ENCODE measurements at regions not wholly inside any gene's neighbourhood (a gene's known extent, or its start where the extent isn't known, plus 50 kb on each side); places are given as distances from the start of the nearest gene placed in this dataset.
A peak's percentile ranks its signal among the peaks of the same experiment; 100 is the strongest.

- no peak for DNase-seq
Measured at GRCh38 chr21:38953516-38953915, 147.8 kb downstream of the ETS2 start.

- no peak for DNase-seq
Measured at GRCh38 chr21:38952890-38953289, 147.2 kb downstream of the ETS2 start.

DNA sequence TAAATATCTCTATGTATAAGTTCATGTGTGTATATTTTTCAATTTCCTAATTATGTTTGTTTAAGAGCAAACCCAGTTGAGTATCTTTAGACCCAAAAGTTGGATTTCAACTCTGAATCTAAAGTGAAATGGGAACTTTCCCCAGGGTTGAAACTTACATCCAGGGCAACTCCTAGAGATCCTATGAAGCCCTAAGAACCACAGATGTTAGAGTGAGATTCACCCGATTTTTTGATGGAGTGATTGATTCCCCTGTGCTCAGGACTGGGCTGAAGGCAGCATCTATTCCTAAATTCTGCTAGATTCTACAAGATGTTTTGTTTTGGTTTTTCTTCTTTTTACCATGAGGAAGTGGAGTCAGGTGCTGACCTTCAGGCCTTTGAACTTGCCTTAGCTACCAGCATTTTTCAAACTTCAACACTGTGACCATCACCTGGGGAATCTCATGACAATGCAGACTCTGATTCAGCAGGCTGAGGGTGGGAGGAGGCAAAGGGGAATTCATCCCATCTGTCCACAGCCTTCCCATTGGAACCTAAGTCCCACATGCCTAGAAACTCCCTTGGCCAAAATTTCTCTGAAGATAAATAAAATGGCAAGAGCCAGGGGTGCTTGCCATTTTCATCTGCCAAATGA, 145.5 kb downstream of the ETS2 start:
- no peak for DNase-seq

DNA sequence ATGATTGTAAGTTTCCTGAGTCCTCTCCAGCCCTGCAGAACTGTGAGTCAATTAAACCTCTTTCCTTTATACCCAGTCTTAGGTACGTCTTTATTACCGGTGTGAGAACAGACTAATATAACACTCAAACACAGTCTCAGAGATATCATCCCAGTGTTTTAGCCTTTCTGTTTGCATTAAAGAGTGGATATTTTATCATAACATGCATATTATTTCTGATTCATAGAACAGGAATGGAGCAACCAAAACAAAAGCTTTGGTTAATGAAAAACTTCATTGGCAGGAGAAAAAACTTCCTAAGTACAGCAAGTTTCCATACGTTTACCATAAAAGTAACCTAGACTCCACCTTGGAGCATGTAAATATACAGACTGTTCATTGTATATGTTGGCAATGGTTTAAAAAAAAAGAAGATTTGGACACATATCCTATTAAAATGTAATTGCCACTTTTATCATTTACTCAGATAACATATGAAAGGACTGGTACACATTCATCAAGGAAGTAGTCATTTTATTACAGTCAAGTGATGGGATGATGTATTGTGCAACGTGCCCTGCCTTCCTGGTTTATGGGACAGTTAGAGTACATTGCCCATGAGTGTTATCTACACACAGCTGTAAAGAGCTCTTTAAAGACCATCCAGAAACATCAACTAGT, 144.8 kb downstream of the ETS2 start:
- peak in 1 of 3 donors; percentile 42 for DNase-seq

- DNase-seq: no peak
Measured at GRCh38 chr21:38949070-38949380, 143.3 kb downstream of the ETS2 start.

DNA sequence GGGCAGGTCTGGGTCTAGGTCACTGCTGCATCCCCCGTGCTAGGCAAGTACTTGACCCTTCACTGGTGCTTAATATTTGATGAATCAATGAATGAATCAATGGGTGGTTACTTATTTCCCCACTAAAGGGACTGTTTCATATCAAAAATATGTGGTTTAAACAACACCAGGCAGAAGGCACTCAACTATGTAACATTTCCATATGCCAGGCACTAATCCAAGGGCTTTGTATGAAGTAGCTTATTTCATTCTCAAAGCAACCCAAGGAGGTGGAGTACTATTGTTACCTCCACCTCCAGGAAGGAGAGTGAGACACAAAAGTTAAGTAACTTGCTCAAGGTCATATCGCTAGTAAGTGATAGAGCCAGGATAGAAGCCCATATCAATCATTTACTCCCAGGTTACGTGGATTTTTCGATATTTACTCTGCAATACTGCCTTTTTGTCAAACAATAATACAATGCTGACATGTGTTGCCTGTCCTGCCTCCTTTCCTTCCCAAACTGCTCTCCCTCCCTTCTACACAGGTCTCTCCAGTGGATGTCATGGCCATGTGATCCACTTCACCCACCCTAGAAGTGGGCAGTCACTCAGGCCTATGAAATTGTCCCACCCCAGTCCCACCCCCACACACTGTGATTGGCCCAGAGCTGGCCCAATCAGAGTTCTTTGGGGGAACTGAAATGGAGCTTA, 142.8 kb downstream of the ETS2 start:
- DNase-seq: no peak

DNA sequence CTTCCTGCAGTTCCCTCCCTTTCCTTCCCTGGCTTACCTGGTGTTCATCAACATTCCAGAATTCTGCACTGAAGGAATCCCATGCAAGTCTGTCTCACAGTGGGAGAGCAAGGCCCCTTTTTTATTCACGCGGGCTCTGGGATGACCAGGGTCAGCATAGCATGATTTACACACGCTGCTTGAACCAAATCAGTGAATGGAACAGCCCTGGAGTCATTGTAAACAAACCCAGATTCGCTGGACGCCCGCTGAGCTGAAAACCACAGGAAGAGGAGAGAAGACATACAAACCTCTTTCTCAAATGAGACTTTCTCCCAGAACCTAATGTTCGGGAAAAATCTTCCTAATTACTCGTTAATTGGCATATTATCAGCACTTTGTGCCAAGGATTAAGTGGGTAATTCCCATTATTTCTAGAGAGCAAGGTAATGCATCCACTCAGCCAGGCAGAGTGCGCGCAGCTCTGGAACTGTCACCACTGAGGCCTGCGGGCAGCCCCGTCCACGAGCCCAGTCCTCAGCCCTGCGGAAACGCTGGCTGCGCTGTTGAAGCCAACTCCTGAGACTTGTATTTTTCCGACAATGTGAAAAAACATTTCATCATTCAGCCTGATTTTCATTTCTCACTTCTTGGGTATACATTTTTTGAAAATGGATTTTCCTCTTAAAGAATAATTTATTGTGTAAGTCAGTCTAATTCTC, 140.0 kb downstream of the ETS2 start:
- no peak for DNase-seq

DNA sequence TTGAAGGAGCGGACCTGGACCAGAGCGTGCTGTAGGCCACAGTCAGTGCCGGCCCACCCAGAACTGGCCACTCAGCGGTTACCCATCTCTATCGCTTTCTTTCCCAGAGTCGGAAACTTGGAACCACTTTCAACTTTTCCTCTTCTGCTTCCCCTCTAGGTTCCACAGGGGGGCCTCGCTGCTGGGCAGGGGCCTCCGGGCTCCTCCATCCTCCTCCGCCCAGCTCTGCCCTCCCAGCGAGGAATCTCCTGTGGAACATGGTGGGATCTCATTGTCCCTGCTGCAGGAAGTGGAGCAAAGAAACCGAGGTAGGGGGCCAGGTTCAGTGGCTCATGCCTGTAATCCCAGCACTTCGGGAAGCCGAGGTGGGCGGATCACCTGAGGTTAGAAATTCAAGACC, 139.2 kb downstream of the ETS2 start:
- no peak for DNase-seq

DNA sequence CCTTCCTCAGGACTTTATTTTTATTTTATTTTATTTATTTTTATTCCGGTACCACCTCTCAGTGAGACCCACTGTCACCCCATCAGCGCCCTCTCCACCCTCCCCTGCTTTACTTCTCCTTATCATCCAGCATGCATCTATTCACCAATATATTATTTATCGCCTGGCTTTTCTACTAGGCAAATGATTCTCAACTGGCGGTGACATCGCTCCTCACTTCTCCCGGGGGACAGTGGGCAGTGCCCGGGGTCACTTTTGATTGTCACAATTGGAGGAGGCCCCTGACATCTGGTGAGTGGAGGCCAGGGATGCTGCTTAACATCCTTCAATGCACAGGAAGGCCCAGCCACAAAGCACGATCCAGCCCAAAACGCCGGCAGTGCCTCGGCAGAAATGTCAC, 138.7 kb downstream of the ETS2 start:
- no peak for DNase-seq

GRCh38 chr21:38942748-38943211, 137.1 kb downstream of the ETS2 start:
- DNase-seq: no peak

DNA sequence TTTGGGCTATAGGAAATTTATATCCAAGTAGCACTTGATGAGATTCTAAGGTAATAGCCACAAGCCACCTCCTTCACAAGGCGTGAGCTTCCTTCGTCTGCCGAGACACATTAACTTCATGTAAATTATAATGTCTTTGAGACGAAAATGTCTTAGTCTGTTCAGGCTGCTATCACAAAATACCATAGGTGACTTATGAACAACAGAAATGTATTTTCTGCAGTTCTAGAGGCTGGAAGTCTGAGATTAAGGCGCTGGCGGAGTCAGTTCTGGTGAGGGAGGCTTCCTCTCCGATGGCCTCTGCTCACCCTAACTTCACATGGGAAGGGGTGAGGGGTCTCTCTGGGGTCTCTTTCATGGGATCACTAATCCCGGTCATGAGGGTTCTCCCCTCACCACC, 133.0 kb downstream of the ETS2 start:
- no peak for DNase-seq

- no peak for DNase-seq
Measured at GRCh38 chr21:38938343-38938742, 132.6 kb downstream of the ETS2 start.

DNA sequence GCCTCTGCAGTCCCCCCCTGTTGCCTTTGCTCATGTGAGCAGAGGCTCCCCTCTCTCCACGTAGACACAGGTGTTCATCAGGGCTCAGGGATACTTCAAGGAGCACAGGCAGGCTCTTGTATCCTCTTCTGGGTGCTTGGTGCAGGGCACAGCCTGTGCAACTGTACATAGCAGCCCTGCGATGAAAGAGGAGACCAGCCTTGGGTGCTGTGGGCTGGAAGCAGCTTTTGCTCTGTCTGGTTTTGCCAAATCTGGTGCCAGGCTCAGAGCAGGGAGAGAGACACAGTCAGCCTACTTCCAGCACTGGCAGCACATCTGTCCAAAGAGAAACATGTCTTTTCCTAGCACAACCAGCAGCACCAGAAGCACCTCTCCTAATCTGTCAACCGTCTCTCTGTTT, 132.1 kb downstream of the ETS2 start:
- no peak for DNase-seq

DNA sequence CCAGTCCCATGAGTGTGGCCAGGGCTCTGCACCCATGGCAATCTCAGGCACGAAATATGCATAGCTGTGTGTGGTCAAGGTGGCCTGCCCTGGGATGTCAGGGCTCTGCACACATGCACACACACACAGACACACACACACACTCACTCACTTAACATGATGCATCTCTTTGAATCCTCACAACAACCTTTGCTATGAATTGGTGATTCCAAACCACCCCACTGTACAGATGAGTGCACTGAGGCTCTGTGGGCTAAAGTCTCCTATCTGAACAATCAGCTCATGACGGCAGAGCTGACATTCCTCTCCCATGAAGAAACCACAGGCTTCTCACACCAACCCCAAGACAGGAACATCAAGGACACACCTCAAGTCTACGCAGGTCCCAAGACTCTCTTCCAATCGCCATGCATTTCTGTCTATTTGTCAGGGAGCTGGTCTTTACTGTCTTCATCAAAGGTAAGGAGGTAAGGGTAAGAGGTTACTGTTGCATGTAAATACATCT, 131.6 kb downstream of the ETS2 start:
- no peak for DNase-seq

- peak; percentile 44 to 52 (median 49) for DNase-seq
Measured at GRCh38 chr21:38936240-38936639, 130.5 kb downstream of the ETS2 start.

DNA sequence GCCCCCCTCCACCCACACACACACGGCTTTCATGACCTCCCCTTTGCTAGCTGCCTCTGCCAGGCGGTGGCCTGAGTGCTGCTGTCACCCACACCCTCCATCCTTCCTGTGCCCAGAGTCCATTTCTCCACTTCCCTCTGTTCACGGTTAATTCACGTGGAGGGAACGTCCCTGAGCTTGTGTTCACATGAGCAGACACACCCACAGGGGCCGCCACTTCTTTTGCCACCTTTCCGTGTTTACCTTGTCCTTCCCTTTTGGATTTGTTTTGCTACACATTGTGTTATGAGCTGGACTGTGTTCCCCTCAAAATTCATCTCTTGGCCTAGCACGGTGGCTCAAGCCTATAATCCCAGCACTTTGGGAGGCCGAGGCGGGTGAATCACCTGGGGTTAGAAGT, 128.0 kb downstream of the ETS2 start:
- no peak for DNase-seq

GRCh38 chr21:38931291-38931690, 125.6 kb downstream of the ETS2 start:
- peak in 2 of 3 donors; percentile 36 to 50 for DNase-seq

GRCh38 chr21:38930853-38931252, 125.1 kb downstream of the ETS2 start:
- DNase-seq: peak; percentile 90 to 96 (median 93)

- DNase-seq: no peak
Measured at GRCh38 chr21:38930066-38930465, 124.3 kb downstream of the ETS2 start.

DNA sequence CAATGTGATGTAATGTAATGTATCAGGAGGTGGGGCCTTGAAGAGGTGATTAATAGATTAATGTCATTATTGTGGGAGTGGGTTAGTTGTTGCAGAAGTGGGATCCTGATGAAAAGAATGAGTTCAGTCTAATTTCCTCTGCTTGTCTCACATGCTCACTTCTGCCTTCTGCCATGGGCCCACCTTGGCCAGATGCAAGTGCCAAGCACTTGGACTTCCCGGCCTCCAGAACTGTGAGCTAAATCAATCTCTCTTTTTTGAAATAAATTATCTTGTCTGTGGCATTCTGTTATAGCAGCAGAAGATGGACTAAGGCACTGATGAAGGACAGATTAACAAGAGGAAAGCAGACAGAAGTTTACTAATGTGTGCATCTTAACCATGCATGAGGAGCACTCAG, 123.9 kb downstream of the ETS2 start:
- DNase-seq: no peak

DNA sequence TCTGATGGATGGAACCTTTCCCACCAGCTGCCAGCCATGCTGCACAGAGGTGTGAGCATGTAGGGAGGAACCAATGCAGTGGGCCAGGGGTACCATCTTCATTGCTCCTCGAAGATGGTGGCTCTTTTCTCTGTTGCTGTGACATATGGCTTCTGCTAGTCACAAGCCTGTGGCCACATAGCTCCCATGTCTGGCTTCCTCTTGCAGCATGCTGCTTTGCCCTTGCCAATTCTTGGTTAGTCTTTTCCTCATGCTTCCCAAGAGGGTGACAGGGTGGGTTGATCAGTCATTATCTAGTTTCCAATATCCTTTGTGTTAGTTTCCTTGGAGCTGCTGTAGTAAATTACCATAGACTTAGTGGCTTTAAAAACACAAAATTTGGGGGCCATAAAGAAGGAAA, 123.4 kb downstream of the ETS2 start:
- peak; percentile 53 to 76 (median 71) for DNase-seq

GRCh38 chr21:38927776-38928175, 122.0 kb downstream of the ETS2 start:
- no peak for DNase-seq

DNA sequence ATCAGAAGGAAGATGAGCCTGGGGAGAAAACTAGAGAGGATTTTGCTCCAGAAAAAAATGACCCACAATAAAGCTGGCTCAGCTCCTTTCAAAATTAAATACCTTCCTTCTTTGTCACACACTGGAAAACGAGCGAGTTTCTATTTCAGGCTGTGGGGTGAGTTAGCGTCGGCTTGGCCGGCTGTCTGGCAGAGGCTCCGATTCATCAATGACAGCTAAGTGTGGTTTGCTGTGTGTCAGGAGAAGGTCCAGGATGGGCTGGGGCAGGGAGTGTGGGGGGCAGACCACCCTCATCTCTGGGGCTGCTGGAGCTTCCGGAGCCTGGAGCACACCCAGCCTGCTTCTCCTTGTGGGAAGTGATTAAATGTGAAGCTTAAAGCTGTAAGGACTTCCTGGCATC, 120.2 kb downstream of the ETS2 start:
- peak; percentile 70 to 85 (median 78) for DNase-seq

DNA sequence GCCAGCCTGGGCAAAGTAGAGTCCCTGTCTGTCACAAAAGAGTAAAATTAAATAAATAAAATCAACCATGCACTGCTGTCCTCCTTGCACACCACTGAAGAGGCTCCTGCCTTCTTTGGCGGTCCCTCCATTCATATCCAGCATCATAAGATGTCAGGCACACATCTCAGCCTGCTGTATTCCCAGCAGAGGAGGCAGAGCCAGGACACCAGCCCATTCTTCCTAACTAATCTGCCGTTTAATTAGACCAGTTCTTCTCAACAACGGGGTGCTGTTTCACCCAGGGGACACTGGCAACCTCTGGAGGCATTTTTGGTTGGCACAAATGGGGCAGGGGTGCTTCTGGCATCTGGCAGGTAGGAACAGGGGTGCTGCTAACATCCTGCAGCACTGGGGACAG, 119.7 kb downstream of the ETS2 start:
- DNase-seq: no peak
